ENCODE measurements at regions not wholly inside any gene's neighbourhood (a gene's known extent, or its start where the extent isn't known, plus 50 kb on each side); places are given as distances from the start of the nearest gene placed in this dataset.

DNA sequence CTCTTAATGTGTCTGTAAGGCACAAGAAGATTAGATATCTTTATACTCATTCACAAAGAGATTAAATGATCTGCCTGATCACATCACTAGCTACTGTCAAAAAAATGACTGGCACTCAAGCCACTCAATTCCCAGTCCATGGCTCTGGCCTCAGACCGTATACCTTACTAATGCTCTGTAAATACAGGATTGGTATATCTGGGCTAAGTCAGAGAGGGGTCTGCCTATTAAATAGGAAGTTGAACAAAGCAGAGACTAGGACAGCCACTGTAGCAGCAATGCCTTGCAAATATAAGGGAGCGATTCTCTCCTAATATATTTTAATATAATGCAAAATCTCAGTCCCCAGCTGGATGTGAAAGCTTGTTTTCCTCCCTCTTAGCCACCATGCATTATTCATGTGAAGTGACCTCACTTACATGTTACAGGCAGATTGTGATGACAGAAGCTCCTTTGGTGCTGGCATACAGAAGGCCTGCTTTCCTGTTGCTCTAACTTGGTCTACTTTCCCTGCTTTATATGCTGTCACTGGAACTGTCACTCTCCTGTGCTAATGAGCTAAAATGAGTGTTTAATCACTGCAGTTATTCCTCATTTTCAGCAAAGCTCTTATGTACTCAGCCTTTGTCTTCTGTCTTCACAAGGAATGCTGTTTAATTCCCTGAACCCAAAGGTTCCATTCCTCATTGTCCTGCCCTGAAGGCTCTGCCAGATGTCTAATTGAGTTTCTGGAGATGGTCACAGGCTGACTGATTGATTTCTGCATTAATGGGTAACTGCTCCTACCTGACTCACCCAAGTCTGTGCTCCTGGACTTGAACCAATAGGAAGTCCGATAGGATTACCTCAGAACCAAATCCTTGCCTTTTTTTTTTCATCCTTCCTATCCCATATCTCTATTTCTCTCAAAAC, 578.2 kb downstream of the KLHL13 start:
- no peaks in the 10 kb centered on the region for H3K27me3 Mint-ChIP-seq (ENCODE audit: low read depth)
- DNase-seq (ENCODE audit: low spot score): no peak
- TF ChIP-seq, protein P1, sequence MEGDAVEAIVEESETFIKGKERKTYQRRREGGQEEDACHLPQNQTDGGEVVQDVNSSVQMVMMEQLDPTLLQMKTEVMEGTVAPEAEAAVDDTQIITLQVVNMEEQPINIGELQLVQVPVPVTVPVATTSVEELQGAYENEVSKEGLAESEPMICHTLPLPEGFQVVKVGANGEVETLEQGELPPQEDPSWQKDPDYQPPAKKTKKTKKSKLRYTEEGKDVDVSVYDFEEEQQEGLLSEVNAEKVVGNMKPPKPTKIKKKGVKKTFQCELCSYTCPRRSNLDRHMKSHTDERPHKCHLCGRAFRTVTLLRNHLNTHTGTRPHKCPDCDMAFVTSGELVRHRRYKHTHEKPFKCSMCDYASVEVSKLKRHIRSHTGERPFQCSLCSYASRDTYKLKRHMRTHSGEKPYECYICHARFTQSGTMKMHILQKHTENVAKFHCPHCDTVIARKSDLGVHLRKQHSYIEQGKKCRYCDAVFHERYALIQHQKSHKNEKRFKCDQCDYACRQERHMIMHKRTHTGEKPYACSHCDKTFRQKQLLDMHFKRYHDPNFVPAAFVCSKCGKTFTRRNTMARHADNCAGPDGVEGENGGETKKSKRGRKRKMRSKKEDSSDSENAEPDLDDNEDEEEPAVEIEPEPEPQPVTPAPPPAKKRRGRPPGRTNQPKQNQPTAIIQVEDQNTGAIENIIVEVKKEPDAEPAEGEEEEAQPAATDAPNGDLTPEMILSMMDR (IDR thresholded peaks at IDR 0.05): no peak
- H3K4me1 Mint-ChIP-seq (ENCODE audit: low read depth): no peaks in the 10 kb centered on the region
- H3K27ac Mint-ChIP-seq (ENCODE audit: unreplicated experiment): no peak overlapping the region
- no peak overlapping the region for H3K4me3 Mint-ChIP-seq (ENCODE audit: unreplicated experiment)
- H3K9me3 Mint-ChIP-seq (ENCODE audit: low read depth): peaks cover 17% of the 10 kb centered on the region
- no peaks in the 10 kb centered on the region for H3K36me3 Mint-ChIP-seq (ENCODE audit: low read depth)

DNA sequence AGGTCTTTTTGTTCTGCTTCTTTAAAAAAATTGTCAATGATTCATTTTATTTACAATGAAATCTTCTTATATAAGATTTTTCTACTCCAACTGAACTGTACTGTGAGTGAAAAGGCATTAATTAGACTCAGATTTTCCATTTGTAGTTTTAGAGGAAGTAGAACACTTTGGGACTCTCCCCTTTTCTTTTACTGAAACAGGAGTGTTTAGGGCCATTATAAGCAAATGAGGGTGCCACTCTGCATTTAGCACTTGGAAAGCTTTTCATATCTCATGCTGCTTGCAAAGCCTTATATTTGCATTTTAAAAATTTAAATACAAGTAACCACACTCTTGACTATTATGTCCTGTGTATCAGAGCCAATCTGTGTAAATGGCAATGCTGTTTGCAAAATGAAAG, 584.3 kb downstream of the KLHL13 start:
- H3K27me3 Mint-ChIP-seq (ENCODE audit: low read depth): no peaks in the 10 kb centered on the region
- DNase-seq (ENCODE audit: low spot score): no peak
- H3K9me3 Mint-ChIP-seq (ENCODE audit: low read depth): peaks cover 5% of the 10 kb centered on the region
- no peak overlapping the region for H3K4me3 Mint-ChIP-seq (ENCODE audit: unreplicated experiment)
- TF ChIP-seq, protein P1 (IDR thresholded peaks at IDR 0.05): no peak
- no peaks in the 10 kb centered on the region for H3K36me3 Mint-ChIP-seq (ENCODE audit: low read depth)
- no peaks in the 10 kb centered on the region for H3K4me1 Mint-ChIP-seq (ENCODE audit: low read depth)
- H3K27ac Mint-ChIP-seq (ENCODE audit: unreplicated experiment): no peak overlapping the region

DNA sequence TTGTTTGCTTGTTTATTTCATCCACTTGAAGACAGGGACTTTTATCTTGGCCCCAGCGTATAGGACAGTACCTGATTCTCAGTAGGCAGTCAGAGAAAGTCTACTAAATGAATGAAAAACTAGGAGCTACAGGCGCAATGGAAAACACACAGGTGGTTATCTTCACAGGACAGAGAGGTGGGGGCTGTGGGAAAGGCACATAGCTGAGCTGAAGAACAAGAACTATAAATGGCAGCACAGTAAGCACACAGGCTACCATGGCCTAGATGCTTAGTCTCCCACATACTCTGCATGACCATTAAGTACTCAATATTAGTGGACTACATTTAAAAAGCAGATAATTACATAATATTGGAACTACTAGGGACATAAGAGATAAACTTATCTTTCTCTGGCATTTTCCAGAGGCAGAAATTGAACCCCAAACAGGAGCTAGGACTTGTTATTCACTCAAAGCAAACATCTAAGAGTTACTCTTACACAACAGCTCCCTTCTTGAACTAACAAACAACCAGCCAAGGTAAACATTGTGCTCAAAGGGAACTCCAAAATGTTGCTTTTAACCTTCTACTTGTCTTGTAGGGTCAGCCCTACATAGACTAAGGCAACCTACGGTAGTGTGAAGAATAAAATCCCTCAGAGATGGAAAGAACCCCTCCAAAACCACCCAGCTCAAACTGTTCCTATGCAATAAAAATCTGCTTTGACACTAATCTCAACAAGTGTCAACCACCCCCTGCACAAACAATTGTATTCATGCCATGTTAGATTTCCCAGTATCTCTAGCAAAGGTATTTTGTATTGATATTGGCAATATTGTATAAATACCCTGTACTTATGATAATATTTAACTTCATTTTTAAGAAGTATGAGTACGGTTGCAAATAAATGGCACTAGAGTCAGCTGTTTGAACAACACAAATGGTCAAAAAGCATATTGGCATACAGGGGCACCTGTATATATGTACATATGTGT, 593.6 kb downstream of the KLHL13 start:
- Mint-ChIP-seq H3K4me3 (ENCODE audit: unreplicated experiment) (no peak overlapping the region), H3K36me3 (ENCODE audit: low read depth) (no peaks in the 10 kb centered on the region), H3K9me3 (ENCODE audit: low read depth) (peaks cover 7% of the 10 kb centered on the region), H3K4me1 (ENCODE audit: low read depth) (no peaks in the 10 kb centered on the region), H3K27me3 (ENCODE audit: low read depth) (no peaks in the 10 kb centered on the region), H3K27ac (ENCODE audit: unreplicated experiment) (no peak overlapping the region)
- DNase-seq (ENCODE audit: low spot score): no peak
- TF ChIP-seq, protein P1 (IDR thresholded peaks at IDR 0.05): no peak

DNA sequence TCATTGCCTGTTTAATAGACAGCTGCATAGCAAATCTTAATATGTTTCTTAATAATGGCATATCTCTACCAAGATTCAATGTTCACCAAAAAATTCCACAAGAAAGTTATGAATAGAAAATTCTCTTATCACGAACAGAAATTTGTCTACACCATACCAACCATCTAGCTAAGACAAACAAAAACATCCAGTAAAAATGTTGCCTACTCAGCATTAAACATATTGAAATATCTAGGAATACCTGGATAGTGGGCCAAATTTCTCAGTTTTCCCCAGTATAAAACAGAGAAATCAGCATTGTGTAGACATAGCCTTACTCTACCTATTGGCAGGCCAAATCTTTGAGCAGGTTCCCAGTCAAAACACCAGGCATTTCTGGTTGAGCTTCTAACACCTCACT, 598.6 kb downstream of the KLHL13 start:
- peaks cover 11% of the 10 kb centered on the region for H3K9me3 Mint-ChIP-seq (ENCODE audit: low read depth)
- H3K36me3 Mint-ChIP-seq (ENCODE audit: low read depth): no peaks in the 10 kb centered on the region
- no peaks in the 10 kb centered on the region for H3K4me1 Mint-ChIP-seq (ENCODE audit: low read depth)
- no peak overlapping the region for H3K4me3 Mint-ChIP-seq (ENCODE audit: unreplicated experiment)
- no peak for DNase-seq (ENCODE audit: low spot score)
- H3K27me3 Mint-ChIP-seq (ENCODE audit: low read depth): no peaks in the 10 kb centered on the region
- H3K27ac Mint-ChIP-seq (ENCODE audit: unreplicated experiment): no peak overlapping the region
- TF ChIP-seq, protein P1 (IDR thresholded peaks at IDR 0.05): no peak

DNA sequence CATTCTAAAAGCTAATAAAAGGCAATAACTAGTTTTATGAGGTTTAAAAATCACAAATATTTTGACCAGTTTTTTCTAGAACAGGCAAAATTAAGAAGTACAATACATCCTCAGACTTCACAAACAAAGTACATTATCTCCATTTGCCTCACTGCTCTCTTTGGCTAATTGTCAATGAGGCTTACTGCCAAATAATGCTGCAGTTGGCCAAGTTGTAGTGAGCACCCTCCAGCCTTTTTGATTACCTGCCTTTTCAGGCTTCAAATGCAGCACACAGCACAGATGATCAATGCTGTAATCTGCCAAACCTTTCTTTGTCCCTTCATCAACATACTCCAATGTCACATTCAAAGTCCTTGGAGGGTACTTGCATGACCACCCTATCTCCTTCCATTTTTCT, 605.2 kb downstream of the KLHL13 start:
- H3K4me3 Mint-ChIP-seq (ENCODE audit: unreplicated experiment): no peak overlapping the region
- DNase-seq (ENCODE audit: low spot score): no peak

More for the DNA sequence above, 605.2 kb downstream of the KLHL13 start:
- TF ChIP-seq, protein P1 (IDR thresholded peaks at IDR 0.05): no peak
- no peak overlapping the region for H3K27ac Mint-ChIP-seq (ENCODE audit: unreplicated experiment)
- no peaks in the 10 kb centered on the region for H3K4me1 Mint-ChIP-seq (ENCODE audit: low read depth)
- H3K36me3 Mint-ChIP-seq (ENCODE audit: low read depth): no peaks in the 10 kb centered on the region
- H3K9me3 Mint-ChIP-seq (ENCODE audit: low read depth): peaks cover 11% of the 10 kb centered on the region
- H3K27me3 Mint-ChIP-seq (ENCODE audit: low read depth): no peaks in the 10 kb centered on the region

Measured in chondrocyte (in vitro differentiated cells).